ENCODE measurements at regions not wholly inside any gene's neighbourhood (a gene's known extent, or its start where the extent isn't known, plus 50 kb on each side); places are given as distances from the start of the nearest gene placed in this dataset.
A peak's percentile ranks its signal among the peaks of the same experiment; 100 is the strongest.

DNA sequence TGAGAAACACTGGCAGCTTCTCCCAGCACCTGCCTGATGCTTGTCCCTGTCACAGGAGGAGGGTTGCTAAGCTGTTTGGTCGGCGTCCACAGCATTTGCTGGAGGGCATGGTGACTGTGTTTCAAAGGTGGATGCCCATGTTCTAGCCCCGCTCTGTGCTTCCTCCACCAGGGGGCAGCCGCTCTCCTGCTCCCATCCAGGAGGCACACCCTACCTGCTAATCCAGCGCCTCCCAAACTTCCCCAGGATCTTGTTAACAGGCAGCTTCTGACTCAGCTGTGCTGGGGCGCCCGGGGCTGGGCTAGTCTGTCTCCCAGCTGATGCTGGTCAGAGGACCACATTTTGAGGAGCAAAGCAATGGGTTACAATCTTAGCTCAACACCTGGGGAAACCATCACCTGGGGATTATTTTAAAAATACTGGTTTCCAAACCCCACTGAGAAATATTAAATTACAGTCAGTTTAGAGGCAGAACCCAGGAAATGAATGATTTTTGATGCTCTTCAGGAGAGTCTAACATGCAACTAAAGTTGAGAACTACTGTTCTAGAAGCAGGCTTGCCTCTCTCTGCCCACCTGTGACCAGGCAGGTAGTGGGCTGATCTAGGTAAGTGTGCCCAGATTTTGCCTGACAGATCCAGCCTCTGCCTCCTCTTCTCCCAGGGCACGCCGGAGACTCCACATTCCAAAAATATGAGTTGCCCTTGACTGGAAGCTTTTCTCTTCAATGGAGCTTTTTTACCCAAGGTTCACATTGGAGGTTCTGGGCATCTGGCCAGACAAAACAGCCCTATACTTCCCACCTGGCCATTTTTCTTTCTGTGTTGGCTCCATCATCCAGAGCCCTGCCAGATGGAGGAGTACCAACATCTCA, 92.7 kb upstream of the GPR26 start:
- no peaks in the 10 kb centered on the region for H3K4me1 ChIP-seq (ENCODE audit: insufficient read depth, low read length, poor library complexity, severe bottlenecking)

DNA sequence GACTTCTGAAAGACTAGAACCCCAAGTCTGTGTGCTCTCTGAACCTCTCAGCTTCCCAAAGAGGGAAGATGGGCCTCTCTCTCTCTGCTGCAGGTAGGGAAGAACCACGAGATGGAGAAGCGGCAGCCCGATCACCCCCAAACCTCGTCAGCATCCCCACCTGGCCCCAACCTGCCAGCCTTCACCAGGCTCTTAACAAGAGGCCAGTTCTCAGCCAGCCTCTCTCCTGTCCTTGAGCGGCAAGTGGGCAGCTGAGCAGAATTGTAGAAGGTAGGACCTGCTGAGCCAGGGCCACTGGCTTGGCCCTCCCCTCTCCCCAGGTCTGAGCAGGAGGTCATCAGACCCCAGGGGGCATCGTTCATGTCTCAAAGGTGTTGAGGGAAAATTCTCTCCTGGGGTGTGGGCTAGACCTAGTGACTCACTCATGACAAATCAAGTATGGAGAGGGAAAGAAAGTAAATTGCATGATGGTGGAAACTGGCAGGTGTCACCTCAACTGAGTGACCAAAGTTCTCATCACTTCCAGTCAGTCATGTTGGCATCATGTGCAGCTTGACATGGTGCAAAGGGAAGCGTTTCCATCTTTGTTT, 92.0 kb upstream of the GPR26 start:
- no peak for TF ChIP-seq EZH2phosphoT487 (IDR thresholded peaks at IDR 0.05; ENCODE audit: borderline replicate concordance)
- TF ChIP-seq, protein P1, sequence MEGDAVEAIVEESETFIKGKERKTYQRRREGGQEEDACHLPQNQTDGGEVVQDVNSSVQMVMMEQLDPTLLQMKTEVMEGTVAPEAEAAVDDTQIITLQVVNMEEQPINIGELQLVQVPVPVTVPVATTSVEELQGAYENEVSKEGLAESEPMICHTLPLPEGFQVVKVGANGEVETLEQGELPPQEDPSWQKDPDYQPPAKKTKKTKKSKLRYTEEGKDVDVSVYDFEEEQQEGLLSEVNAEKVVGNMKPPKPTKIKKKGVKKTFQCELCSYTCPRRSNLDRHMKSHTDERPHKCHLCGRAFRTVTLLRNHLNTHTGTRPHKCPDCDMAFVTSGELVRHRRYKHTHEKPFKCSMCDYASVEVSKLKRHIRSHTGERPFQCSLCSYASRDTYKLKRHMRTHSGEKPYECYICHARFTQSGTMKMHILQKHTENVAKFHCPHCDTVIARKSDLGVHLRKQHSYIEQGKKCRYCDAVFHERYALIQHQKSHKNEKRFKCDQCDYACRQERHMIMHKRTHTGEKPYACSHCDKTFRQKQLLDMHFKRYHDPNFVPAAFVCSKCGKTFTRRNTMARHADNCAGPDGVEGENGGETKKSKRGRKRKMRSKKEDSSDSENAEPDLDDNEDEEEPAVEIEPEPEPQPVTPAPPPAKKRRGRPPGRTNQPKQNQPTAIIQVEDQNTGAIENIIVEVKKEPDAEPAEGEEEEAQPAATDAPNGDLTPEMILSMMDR (conservative IDR thresholded peaks at IDR 0.05; ENCODE audit: low read length), result no peak
- no peaks in the 10 kb centered on the region for H3K4me1 ChIP-seq (ENCODE audit: insufficient read depth, low read length, poor library complexity, severe bottlenecking)
- no peaks in the 10 kb centered on the region for H4K20me1 ChIP-seq (ENCODE audit: insufficient read depth, low read length, poor library complexity, severe bottlenecking)

More for the DNA sequence above, 92.7 kb upstream of the GPR26 start:
- Histone ChIP-seq H3K9me3 (ENCODE audit: insufficient read depth, low read depth, low read length) (no peaks in the 10 kb centered on the region; the same call in 1 of the 2 replicates), H3K4me2 (ENCODE audit: low read depth, low read length, poor library complexity, severe bottlenecking) (no peak overlapping the region), H3K36me3 (ENCODE audit: insufficient read depth, low read length) (no peaks in the 10 kb centered on the region), H4K20me1 (ENCODE audit: insufficient read depth, low read length, poor library complexity, severe bottlenecking) (no peaks in the 10 kb centered on the region), H3K79me2 (ENCODE audit: insufficient read depth, low read length) (no peaks in the 10 kb centered on the region), H3K27me3 (ENCODE audit: insufficient read depth, low read length, poor library complexity, severe bottlenecking) (no peaks in the 10 kb centered on the region), H3F3A (ENCODE audit: low read depth) (no peaks in the 10 kb centered on the region), H3K4me3 (ENCODE audit: low read length, poor library complexity, severe bottlenecking) (no peak overlapping the region), H3K9ac (ENCODE audit: low read depth, low read length, poor library complexity, severe bottlenecking) (no peak overlapping the region), H3K9me2 (replicated peaks; ENCODE audit: low read depth, low read length) (no peaks in the 10 kb centered on the region), H2AFZ (ENCODE audit: low read length) (no peak overlapping the region)
- TF ChIP-seq, protein P1 (conservative IDR thresholded peaks at IDR 0.05; ENCODE audit: low read length), result peak; percentile 65
- TF ChIP-seq EZH2phosphoT487 (IDR thresholded peaks at IDR 0.05; ENCODE audit: borderline replicate concordance), result no peak

GRCh38 chr10:123575105-123575504, 91.0 kb upstream of the GPR26 start:
- no peak overlapping the region for H3K4me2 ChIP-seq (ENCODE audit: low read depth, low read length, poor library complexity, severe bottlenecking)
- no peaks in the 10 kb centered on the region for H3K27me3 ChIP-seq (ENCODE audit: insufficient read depth, low read length, poor library complexity, severe bottlenecking)

More for the DNA sequence above, 92.0 kb upstream of the GPR26 start:
- Histone ChIP-seq H3K9me2 (replicated peaks; ENCODE audit: low read depth, low read length) (no peaks in the 10 kb centered on the region), H3K4me3 (ENCODE audit: low read length, poor library complexity, severe bottlenecking) (no peak overlapping the region), H3K36me3 (ENCODE audit: insufficient read depth, low read length) (no peaks in the 10 kb centered on the region), H3K4me2 (ENCODE audit: low read depth, low read length, poor library complexity, severe bottlenecking) (no peak overlapping the region), H3K79me2 (ENCODE audit: insufficient read depth, low read length) (no peaks in the 10 kb centered on the region), H3K9me3 (ENCODE audit: insufficient read depth, low read depth, low read length) (no peaks in the 10 kb centered on the region), H3K27me3 (ENCODE audit: insufficient read depth, low read length, poor library complexity, severe bottlenecking) (no peaks in the 10 kb centered on the region), H3K9ac (ENCODE audit: low read depth, low read length, poor library complexity, severe bottlenecking) (no peak overlapping the region), H3F3A (ENCODE audit: low read depth) (no peaks in the 10 kb centered on the region), H2AFZ (ENCODE audit: low read length) (no peak overlapping the region)

More at GRCh38 chr10:123575105-123575504, 91.0 kb upstream of the GPR26 start:
- Histone ChIP-seq H4K20me1 (ENCODE audit: insufficient read depth, low read length, poor library complexity, severe bottlenecking) (no peaks in the 10 kb centered on the region), H3K9me3 (ENCODE audit: insufficient read depth, low read depth, low read length) (no peaks in the 10 kb centered on the region), H2AFZ (ENCODE audit: low read length) (no peak overlapping the region), H3K79me2 (ENCODE audit: insufficient read depth, low read length) (no peaks in the 10 kb centered on the region), H3K36me3 (ENCODE audit: insufficient read depth, low read length) (no peaks in the 10 kb centered on the region), H3F3A (ENCODE audit: low read depth) (no peaks in the 10 kb centered on the region), H3K4me1 (ENCODE audit: insufficient read depth, low read length, poor library complexity, severe bottlenecking) (no peaks in the 10 kb centered on the region), H3K9me2 (replicated peaks; ENCODE audit: low read depth, low read length) (no peaks in the 10 kb centered on the region), H3K4me3 (ENCODE audit: low read length, poor library complexity, severe bottlenecking) (no peak overlapping the region), H3K9ac (ENCODE audit: low read depth, low read length, poor library complexity, severe bottlenecking) (no peak overlapping the region)
- TF ChIP-seq EZH2phosphoT487 (IDR thresholded peaks at IDR 0.05; ENCODE audit: borderline replicate concordance), result no peak
- TF ChIP-seq, protein P1 (conservative IDR thresholded peaks at IDR 0.05; ENCODE audit: low read length), result no peak
